GM18870 (cell line): ENCODE measurements at regions not wholly inside any gene's neighbourhood (a gene's known extent, or its start where the extent isn't known, plus 50 kb on each side); places are given as distances from the start of the nearest gene placed in this dataset.
"Not testable (repeated sequence)": the region's sequence is repeated elsewhere in the genome, so short reads cannot be mapped to it uniquely, and the experiment has no call there.

Experiments
- ATAC-seq: cut with Tn5 transposase; IDR thresholded peaks from one replicate; pipeline ENCODE4 v1.9.1; 2021; ENCODE audit warnings: moderate library complexity; ENCODE audit not compliant: unreplicated experiment

DNA sequence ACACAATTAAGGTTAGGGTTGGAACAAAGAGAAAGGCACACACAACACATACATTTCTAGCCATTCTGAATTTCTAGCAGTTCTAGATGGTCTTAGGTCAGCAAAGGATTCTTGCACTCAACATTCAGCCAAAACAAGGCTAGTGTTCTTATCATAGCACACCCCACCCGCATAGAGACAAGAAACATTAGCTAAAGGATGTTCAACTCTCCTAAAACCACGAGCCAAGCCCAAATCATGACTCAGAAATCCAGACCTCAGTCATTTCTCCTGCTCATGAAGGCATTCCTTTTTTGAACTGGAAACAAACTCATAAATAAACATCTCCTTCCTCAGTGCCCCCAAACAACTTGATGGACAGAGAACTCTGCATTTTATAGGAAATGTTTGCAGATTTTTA, 293.0 kb upstream of the NOTCH2NLA start:
- not testable (repeated sequence) for ATAC-seq

DNA sequence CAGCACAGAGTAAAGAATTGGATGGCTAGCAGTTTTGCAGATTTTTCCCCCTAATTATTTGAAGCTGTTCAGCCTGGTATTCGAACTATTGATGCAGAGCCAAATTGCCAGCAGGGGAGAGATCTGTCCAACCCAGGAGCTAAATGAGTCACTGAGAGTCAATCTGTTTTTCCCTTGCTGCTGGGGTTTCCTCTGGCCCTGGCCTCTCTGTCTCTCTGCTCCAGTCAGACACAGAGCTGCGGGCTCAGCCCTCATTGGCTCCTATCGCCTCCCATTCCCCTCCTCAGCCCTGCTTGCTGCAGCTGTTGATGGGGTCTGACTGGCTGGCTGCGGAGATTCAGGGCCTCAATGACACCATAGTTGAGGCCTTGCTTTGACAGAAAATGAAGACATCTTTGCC, 284.9 kb upstream of the NOTCH2NLA start:
- not testable (repeated sequence) for ATAC-seq

DNA sequence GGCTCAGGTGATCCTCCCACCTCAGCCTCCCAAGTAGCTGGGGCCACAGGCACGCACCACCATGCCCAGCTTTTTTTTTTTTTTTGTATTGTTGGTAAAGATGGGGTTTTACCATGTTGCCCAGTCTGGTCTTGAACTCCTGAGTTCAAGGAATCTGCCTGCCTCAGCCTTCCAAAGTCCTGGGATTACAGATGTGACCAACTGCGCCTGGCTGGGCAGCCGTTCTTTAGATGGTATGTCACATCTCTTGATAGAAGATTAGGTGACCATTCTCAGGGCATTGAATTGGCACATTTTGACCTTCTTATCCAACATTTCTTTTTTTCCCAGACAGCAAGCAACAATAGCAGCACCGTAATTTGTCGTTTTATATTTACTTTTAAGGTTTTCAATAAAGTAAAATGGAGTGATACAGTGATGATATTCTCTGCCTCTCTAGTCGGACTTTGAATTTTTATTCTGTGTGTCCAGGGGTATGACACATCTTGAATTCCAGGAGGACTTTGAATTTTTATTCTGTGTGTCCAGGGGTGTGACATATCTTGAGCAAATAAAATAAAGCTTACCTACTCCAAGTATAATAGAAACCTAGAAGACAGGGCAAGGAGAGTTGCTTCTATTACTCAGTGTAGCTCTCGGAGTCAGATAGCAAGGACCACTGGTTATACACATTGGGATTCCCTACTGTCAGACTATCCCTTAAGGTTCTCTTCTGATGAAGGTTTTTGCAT, 282.4 kb upstream of the NOTCH2NLA start:
- ATAC-seq = not testable (repeated sequence)

DNA sequence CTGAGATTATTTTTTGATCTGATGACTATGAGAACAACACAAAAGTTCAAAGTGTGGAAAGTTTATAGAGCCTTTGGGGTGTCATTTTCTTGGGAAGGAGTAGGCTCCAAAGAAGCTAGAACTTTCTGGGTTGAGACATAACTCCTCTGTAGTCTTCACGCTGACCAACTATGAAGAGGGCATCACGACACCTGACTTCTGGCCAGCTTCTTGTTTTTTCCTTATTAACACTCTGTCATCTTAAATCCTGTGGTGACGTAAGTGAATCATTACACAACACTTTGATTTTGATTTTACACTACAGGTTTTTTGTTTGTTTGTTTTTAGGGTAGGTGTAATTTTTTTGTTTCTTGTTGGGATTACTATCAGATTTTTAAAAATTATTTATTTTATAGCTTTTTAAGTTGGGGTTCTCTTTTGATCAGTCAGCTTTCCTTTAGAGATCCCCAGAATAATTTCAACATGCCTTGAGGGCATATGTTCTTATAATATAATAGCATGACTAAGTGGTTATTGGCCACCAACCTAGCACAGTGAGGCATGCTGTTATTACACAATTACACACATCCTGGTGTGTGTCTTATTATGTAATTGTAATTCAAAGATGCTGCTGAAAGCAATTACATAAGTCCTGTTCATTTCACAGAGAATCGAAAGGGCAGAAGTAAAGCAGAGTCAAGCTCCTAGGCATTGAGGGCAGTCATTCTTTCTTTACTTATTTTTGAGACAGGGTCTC, 281.6 kb upstream of the NOTCH2NLA start:
- not testable (repeated sequence) for ATAC-seq

DNA sequence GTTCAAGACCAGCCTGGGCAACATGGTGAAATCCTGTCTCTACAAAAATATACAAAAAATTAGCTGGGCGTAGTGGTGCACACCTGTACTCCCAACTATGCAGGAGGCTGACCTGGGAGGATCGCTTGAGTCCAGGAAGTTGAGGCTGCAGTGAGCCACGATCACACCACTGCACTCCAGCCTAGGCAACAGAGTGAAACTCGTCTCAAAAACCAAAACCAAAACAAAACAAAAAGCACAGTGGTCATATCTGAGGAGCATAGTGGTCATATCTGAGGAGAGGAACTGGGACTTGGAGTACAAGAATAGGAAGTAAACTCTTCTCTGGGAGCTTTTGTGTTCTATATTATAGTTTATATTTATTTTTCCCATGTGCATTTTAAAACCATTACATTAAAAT, 275.3 kb upstream of the NOTCH2NLA start:
- ATAC-seq = not testable (repeated sequence)

DNA sequence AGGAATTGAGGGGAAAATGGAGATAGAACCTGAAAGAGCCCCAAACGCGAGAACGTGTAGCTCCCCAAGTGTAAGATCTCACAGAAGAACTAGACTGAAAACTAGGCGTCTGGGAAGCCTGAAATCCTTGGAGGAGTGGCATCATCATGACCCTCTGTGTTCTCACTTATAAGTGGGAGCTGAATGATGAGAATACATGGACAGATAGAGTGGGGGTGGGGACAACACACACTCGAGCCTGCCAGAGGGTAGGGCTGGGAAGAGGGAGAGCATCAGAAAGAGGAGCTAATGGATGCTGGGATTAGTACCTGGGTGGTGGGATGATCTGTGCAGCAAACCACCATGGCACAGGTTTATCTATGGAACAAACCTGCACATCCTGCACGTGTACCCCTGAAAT, 258.7 kb upstream of the NOTCH2NLA start:
- ATAC-seq = not testable (repeated sequence)

DNA sequence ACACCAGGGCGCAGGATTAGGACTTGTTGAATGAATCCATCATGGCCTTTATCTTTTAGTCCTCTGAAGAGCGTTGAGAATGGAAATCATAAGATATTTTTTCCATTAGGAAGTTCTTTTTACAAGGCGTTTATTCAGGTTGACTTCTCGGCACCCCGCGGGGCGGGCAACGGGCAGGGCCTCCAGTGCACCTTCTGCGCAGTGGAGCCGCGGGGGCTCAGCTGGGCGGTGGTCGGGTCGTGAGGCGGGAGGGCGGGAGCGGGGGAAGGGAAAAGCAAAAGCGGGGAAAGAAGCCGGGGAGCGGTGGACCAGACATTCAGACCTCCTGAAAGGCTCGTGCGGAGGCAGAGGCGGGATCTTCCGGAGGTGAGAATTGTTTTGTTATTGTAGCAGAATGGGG, 258.3 kb upstream of the NOTCH2NLA start:
- ATAC-seq = not testable (repeated sequence)

DNA sequence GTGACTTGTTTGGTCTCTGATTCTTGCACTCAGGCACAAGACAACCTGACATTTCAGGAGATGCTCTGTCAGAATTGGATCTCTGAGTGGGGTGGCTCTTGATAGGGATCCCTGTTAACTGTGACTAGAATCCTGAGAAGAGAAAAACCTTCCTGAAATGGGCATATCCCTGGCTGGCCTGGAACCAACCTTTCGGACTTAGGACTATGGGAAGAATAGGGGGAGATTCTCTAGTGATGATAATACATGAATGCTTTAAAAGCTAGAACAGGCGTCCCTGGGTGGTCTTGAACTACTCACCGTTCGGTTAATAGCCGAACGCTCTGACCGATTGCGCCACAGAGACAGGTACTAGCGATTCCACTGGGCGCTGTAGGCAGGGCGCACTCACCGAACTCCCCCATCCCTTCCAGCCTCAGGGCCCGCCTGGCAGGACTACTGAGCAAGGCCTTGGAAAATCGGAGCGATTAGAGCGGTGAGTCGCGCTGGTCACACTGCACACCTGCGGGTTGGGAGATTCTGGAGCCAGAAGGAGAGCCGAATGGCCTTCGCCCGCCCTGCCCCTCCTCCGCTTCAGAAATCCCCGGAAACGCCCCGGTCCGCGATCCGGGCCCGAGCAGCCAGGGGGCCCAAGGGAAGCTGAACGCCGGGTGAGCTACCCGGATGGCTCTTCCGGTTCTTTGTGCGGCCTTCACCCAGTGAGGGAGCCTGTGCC, 257.6 kb upstream of the NOTCH2NLA start:
- ATAC-seq = not testable (repeated sequence)

DNA sequence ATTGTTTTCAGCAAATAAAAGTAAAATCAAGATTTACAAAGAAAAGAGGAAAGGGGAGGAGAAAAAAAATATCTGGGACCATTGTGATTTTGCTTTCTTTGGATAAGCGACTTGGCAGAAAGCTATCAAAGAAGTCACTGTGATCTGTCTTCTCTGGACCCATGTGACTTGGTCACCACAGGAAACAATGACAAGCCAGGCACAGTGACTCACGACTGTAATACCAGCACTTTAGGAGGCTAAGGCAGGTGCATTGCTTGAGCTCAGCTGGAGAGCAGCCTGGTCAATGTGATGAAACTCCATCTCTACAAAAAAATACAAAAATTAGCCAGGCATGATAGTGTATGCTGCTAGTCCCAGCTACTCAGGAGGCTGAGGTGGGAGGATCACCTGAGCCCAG, 255.4 kb upstream of the NOTCH2NLA start:
- not testable (repeated sequence) for ATAC-seq

DNA sequence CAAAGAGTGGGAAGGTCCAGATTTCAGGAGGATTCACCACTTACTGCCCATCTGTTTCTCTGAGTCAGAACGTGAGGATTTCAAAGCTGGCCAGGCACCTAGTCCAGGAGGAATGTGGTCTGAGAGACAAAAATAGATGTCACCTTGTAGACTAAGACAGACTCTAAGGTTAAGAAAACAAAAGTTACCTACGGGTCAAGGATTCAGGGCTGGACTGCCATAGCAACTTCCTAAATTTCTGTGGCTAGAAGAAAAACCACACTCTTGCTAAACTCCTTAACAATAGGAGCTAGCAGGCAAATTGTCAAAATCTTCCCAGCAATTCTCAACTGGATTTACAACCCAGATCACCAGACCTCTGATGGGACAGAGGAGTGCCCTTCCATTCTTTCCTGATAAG, 250.4 kb upstream of the NOTCH2NLA start:
- not testable (repeated sequence) for ATAC-seq

DNA sequence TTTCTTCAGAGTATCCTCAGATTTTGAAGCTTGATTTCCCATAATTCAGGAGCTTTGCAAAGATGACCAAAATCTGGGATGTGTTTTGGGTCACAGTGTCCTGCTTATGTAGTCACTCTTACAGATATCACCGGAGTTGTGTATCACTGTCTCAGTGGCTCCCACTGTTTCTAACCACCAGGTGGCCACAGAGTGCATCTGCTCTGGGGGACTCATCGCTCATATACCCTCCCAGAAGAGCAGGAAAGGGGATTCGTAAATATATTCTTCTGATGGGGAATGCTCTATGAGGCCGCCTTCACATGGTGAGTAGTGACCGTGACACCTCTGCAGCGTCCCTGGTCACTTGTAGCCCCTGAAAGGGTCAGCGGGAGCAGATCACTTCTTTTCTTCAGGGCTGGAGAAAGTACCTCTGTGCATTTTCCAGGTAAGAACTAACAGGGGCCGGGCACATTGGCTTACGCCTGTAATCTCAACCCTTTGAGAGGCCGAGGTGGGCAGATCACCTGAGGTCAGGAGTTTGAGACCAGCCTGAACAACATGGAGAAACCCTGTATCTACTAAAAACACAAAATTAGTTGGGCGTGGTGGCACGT, 249.4 kb upstream of the NOTCH2NLA start:
- ATAC-seq = not testable (repeated sequence)

DNA sequence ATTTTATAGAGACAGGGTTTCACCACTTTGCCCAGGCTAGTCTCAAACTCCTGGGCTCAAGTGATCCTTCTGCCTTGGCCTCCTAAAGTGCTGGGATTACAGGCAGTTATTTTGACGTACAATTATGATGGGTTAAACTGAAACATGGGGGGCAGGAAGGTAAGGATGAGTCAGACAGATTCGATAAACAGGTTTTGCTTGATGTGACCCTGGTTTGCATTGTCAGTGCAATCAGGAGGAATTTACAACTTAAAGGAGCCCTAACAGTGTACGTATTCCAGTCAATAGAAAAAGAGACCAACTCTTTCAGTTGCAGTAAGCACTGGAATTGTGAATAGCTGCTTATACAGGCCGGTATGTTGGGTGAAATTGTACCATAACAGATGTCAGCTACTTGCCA, 246.3 kb upstream of the NOTCH2NLA start:
- ATAC-seq = not testable (repeated sequence)

DNA sequence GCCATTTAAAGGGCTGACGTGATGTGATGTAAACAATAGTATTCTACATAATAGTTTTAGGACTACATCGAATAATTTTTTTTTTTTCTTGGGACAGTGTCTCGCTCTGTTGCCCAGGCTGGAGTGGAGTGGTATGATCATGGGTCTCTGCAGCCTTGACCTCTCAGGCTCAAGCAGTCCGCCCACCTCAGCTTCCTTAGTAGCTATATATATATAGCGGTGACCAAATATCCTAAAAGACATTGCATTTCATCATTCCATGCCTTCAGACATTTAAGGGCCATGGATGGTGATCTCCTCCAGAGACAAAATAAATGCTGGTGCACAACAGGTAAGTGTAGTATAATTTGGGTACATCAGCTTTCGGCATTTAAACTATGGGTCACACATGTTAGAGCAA, 245.4 kb upstream of the NOTCH2NLA start:
- not testable (repeated sequence) for ATAC-seq

DNA sequence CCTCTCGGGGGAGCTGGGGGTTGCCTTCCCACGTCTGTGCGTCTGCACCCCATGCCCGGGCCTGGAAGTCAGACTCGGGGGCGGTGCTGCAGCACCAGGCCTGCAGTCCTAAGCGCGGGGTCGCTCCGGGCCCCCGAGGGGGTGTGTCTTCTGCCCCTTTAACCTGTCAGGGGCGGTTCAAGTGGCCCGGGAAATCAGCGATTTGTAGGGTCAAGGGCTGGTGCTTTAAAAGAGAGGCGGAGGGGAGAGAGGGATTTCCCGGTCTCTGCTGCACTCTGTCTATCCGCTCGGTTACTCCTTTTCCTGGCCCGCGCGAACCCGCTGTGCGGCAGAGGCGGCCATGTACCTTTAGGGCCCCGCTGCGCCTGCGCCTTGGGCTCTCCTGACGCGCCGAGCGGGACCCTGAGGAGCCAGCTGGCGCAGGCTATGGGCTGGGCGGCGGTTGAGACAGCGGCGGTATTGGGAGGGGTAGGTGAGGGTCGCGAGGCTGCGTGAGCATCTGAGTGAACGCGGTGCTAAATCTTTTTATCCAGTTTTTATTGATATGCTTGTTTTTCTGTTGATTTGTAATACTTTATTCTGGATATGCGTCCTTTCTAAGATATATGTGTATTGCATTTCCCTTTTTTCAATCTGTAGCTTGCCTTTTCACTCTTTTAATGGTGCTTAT, 243.5 kb upstream of the NOTCH2NLA start:
- not testable (repeated sequence) for ATAC-seq

DNA sequence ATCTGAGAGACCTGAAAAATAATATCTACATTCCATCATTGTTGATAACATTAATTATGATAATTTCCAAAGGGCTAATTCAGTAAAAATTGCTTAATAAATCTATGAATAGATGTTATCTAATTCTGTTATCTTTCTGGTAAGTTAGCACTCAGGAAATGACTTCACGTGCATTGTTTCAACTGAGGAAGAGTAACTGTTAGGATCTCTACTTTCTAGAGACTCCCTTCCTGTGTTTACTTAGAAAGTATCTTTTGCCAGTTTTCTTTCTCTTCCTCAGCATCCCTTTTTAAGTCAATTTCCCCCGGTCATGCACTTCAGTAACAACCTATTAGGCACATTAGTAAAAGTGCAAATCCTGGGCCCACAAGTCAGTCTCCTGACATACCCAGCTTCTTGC, 231.1 kb upstream of the NOTCH2NLA start:
- not testable (repeated sequence) for ATAC-seq

DNA sequence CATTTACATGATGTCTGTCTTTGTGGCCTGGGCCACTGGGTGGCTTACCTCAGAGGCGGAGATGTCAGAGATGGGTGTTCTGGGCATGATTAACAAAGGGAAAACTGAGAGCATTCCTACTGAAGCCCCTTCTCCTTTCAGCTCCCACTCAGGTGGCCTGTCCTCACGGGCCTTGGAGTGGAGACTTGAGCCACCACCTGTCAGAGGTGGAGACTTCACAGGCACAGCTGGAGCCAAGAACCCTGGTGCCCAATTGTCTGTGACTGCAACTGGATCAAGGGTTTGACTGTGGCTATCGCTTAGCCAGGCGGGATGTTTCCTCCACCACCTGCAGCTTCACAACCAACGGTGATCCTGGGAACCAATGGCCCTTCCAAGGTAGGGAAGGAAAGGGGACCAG, 230.5 kb upstream of the NOTCH2NLA start:
- ATAC-seq = not testable (repeated sequence)

DNA sequence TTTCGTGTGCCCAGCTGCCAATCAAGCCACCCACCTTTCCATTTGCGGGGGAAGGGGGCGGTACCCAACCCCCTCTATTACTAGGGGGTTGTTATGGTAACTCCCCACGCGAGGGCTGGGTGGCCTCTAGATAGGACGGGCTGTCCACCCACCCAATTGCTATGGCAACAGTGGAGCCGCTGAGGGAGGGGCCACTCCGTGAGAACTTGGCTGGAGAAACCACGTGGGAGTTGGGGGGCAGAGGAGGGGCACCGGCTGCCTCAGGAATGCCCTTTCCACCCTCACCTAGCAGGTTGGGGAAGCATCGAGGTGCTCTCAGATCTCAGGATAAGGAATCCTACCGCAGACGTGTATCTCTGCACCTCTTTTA, 220.0 kb upstream of the NOTCH2NLA start:
- ATAC-seq = not testable (repeated sequence)

DNA sequence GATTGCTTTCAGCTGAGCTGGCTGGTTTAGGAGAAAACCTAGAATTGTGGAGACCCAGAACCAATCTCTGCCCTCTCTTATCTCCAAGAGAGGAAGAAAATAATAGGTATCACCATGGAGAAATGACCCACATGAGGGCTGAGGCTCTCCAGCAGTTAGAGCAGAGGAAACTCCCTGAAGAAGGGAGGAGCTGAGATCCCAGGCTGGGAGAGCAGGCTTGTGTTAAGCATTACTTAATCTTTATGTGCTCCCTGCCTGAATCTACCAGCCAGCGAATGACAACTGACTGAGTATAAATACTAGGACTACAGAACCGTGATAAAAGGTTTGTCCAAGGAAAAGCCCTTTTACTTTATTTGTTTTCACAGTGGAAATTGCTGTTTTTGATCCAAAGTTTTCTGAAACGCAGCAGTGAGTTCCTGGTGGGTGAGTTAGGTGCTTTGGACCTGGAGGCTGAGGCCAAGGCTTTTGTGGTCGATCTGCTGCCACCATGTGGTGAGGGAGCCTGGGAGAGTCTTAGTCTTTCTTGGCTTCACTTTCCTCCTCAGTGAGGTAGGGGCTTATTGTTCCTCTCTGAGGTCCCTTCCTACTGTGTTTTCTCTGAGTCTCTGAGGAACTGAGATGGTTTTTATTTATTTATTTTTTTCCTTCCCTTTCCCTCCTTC, 219.5 kb upstream of the NOTCH2NLA start:
- not testable (repeated sequence) for ATAC-seq

DNA sequence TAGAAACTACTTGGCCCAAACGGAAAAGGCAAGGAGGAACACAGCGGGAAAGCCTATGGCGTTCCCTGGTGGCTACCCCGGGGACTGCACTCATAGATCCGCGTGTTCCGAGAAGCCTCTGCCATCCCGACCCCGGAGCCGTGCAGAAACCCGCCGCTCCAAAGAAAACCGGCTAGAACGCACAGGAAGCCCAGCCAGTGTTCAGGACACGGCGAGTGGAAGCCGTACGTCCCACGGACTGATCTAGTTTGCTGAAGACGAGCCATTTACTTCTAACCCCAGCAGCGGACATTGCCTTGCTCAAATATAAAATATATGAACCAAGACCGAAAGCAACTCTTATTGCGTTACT, 215.0 kb upstream of the NOTCH2NLA start:
- ATAC-seq = not testable (repeated sequence)
